ENCODE measurements at regions not wholly inside any gene's neighbourhood (a gene's known extent, or its start where the extent isn't known, plus 50 kb on each side); places are given as distances from the start of the nearest gene placed in this dataset.

GRCh38 chr20:24042646-24043045, 54.1 kb upstream of the GGTLC1 start:
- Histone ChIP-seq H3K27ac (no peak overlapping the region), H3K9me3 (replicated peaks in 1 of 3) (no peaks in the 10 kb centered on the region), H3K4me3 (no peak overlapping the region), H3K27me3 (no peaks in the 10 kb centered on the region), H3K4me1 (replicated peaks in 1 of 2) (no peaks in the 10 kb centered on the region), H3K36me3 (replicated peaks in 1 of 2) (no peaks in the 10 kb centered on the region)
- intact Hi-C loops (cut with DNase I): no loop called here
- no peak for TF ChIP-seq POLR2A (IDR thresholded peaks at IDR 0.05)
- TF ChIP-seq, protein P1, sequence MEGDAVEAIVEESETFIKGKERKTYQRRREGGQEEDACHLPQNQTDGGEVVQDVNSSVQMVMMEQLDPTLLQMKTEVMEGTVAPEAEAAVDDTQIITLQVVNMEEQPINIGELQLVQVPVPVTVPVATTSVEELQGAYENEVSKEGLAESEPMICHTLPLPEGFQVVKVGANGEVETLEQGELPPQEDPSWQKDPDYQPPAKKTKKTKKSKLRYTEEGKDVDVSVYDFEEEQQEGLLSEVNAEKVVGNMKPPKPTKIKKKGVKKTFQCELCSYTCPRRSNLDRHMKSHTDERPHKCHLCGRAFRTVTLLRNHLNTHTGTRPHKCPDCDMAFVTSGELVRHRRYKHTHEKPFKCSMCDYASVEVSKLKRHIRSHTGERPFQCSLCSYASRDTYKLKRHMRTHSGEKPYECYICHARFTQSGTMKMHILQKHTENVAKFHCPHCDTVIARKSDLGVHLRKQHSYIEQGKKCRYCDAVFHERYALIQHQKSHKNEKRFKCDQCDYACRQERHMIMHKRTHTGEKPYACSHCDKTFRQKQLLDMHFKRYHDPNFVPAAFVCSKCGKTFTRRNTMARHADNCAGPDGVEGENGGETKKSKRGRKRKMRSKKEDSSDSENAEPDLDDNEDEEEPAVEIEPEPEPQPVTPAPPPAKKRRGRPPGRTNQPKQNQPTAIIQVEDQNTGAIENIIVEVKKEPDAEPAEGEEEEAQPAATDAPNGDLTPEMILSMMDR (IDR thresholded peaks at IDR 0.05): no peak
- DNase-seq: no peak
- WGBS, 4 donors: 74 to 90% (median 80%) methylated on average over 3 of the region's 3 CpGs

GRCh38 chr20:24040896-24041459, 52.4 kb upstream of the GGTLC1 start:
- intact Hi-C loops (cut with DNase I): no loop called here
- H3K27ac ChIP-seq: no peak overlapping the region
- no peaks in the 10 kb centered on the region for H3K27me3 ChIP-seq
- no peaks in the 10 kb centered on the region for H3K9me3 ChIP-seq (replicated peaks in 1 of 3)
- no peak for TF ChIP-seq POLR2A (IDR thresholded peaks at IDR 0.05)
- TF ChIP-seq, protein P1 (IDR thresholded peaks at IDR 0.05): no peak
- H3K36me3 ChIP-seq (replicated peaks in 1 of 2): no peaks in the 10 kb centered on the region
- 63 to 85% (median 79%) methylated on average over 1 of the region's 1 CpG for WGBS, 4 donors
- no peak for DNase-seq
- H3K4me3 ChIP-seq: no peak overlapping the region
- H3K4me1 ChIP-seq (replicated peaks in 1 of 2): no peaks in the 10 kb centered on the region

GRCh38 chr20:24039196-24039595, 50.6 kb upstream of the GGTLC1 start:
- H3K27me3 ChIP-seq: no peaks in the 10 kb centered on the region
- H3K4me1 ChIP-seq (replicated peaks in 1 of 2): no peaks in the 10 kb centered on the region
- no peak overlapping the region for H3K27ac ChIP-seq
- no peaks in the 10 kb centered on the region for H3K36me3 ChIP-seq (replicated peaks in 1 of 2)
- DNase-seq: no peak
- 61 to 81% (median 75%) methylated on average over 3 of the region's 3 CpGs for WGBS, 4 donors
- TF ChIP-seq, protein P1 (IDR thresholded peaks at IDR 0.05): no peak
- no peak for TF ChIP-seq POLR2A (IDR thresholded peaks at IDR 0.05)
- H3K9me3 ChIP-seq (replicated peaks in 1 of 3): no peaks in the 10 kb centered on the region
- intact Hi-C loops (cut with DNase I): no loop called here
- no peak overlapping the region for H3K4me3 ChIP-seq

Small RNAs in the stretch of these regions (small RNA-seq; reads per million reads assigned to genes)
- gene RNU1-23P: 0 reads per million in 2 donors
